ENCODE measurements at regions not wholly inside any gene's neighbourhood (a gene's known extent, or its start where the extent isn't known, plus 50 kb on each side); places are given as distances from the start of the nearest gene placed in this dataset.

GRCh38 chr11:116193321-116194131 lies 579.3 kb downstream of the BUD13 start:
- TF ChIP-seq, protein P1, sequence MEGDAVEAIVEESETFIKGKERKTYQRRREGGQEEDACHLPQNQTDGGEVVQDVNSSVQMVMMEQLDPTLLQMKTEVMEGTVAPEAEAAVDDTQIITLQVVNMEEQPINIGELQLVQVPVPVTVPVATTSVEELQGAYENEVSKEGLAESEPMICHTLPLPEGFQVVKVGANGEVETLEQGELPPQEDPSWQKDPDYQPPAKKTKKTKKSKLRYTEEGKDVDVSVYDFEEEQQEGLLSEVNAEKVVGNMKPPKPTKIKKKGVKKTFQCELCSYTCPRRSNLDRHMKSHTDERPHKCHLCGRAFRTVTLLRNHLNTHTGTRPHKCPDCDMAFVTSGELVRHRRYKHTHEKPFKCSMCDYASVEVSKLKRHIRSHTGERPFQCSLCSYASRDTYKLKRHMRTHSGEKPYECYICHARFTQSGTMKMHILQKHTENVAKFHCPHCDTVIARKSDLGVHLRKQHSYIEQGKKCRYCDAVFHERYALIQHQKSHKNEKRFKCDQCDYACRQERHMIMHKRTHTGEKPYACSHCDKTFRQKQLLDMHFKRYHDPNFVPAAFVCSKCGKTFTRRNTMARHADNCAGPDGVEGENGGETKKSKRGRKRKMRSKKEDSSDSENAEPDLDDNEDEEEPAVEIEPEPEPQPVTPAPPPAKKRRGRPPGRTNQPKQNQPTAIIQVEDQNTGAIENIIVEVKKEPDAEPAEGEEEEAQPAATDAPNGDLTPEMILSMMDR (IDR thresholded peaks at IDR 0.05): no peak
- TF ChIP-seq ZFX (IDR thresholded peaks at IDR 0.05; ENCODE audit: borderline replicate concordance): no peak
- H3K27ac ChIP-seq: no peak overlapping the region

DNA sequence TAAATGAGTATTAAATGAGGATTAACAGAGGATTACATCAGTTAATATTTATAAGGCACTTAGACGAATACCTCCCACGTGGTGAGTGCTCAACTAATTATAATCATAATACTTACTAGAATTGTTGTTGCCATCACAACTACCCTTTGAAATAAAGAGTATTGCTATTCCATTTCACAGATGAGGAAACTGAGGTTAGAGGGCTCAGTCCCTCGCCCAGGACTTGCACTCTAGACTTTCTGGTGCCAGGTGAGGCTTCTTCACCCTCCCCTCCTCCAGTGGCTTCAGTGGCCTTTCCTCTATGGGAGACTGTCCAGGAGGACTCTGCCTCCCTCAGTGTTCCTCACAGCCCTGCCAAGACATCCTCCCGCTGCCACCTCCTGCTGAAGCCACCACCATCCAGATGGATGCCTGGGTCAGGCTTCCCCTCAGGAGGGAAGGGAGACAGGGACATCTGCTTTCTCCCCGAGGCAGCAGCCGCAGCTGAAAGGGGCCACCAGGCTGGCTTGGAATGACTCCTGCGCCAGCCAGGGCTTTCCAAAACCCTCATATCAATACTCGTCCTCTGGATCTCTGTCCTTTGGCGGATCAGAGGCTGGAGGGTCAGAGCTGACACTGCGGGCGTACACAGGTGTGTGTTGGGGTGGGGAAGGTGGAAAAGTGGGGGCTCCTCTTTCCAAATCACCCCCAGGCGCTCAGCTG lies 580.1 kb downstream of the BUD13 start:
- no peak overlapping the region for H3K27ac ChIP-seq
- no peak for TF ChIP-seq ZFX (IDR thresholded peaks at IDR 0.05; ENCODE audit: borderline replicate concordance)
- TF ChIP-seq, protein P1 (IDR thresholded peaks at IDR 0.05): no peak

DNA sequence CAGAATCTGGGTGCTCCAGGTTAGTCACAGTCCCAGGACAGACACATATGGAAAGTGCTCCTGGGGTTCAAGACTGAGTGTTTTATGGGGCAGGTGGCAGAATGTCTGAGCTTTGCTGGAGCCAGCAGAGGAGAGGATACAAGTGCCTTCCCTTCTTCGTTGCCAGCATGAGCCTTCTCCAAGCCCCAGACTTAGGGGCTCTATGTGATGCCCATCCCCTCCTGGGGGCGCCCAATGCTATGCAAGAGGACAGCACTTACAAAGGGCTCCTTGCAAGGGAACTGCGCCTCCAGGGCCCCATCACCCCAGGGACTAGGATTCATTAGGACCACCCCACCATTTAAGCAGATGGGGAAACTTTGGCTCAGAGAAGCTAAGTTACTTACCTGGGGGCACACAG lies 581.9 kb downstream of the BUD13 start:
- H3K27ac ChIP-seq: no peak overlapping the region
- TF ChIP-seq ZFX (IDR thresholded peaks at IDR 0.05; ENCODE audit: borderline replicate concordance): no peak
- TF ChIP-seq, protein P1 (IDR thresholded peaks at IDR 0.05): no peak

GRCh38 chr11:116189408-116190170 lies 583.2 kb downstream of the BUD13 start:
- H3K27ac ChIP-seq: no peak overlapping the region
- TF ChIP-seq, protein P1 (IDR thresholded peaks at IDR 0.05): no peak
- TF ChIP-seq ZFX (IDR thresholded peaks at IDR 0.05; ENCODE audit: borderline replicate concordance): no peak

- no peak overlapping the region for H3K27ac ChIP-seq
- no peak for TF ChIP-seq ZFX (IDR thresholded peaks at IDR 0.05; ENCODE audit: borderline replicate concordance)
- TF ChIP-seq, protein P1 (IDR thresholded peaks at IDR 0.05): no peak
Observed at GRCh38 chr11:116188350-116188749, 584.4 kb downstream of the BUD13 start.

- TF ChIP-seq, protein P1 (IDR thresholded peaks at IDR 0.05): no peak
- no peak for TF ChIP-seq ZFX (IDR thresholded peaks at IDR 0.05; ENCODE audit: borderline replicate concordance)
- no peak overlapping the region for H3K27ac ChIP-seq
Observed at GRCh38 chr11:116187026-116187425, 585.8 kb downstream of the BUD13 start.

Measured in 22Rv1 (cell line).